PC-9 (cell line): ENCODE measurements at regions not wholly inside any gene's neighbourhood (a gene's known extent, or its start where the extent isn't known, plus 50 kb on each side); places are given as distances from the start of the nearest gene placed in this dataset.

Experiments
- EZH2 ChIP-seq: fragments of 200-600 bp; sonication (generic); IDR thresholded peaks from 2 replicates; pipeline ENCODE4 v1.8.0; 2017; ENCODE audit warnings: antibody characterized with exemption, low read depth
- TF ChIP-seq, protein P1 (sequence below): fragments of 200-600 bp; sonication (generic); conservative IDR thresholded peaks from 2 replicates; pipeline ENCODE4 v1.6.1; 2017; ENCODE audit warnings: mixed run types, antibody characterized with exemption, mild to moderate bottlenecking, moderate library complexity

DNA sequence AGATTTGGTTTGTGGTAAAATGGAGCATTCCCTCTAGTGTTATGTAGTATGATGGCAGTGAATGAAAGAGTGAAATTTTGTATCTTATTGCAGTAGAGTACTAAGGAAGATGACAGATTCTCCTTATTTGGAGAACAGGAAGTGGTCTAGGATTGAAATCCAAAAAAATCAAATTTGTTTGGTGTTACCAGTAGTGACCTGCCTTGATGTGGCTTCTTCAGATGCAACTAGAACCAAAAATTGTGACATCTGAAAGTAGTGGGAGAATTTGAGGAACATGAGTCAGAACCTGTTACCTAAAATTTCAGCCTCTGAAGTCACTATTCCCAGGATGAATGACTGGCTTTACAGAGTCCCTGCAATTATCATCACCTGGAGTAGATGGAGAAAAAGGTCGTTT is 165.9 kb downstream of the KLF5 start:
- TF ChIP-seq, protein P1, sequence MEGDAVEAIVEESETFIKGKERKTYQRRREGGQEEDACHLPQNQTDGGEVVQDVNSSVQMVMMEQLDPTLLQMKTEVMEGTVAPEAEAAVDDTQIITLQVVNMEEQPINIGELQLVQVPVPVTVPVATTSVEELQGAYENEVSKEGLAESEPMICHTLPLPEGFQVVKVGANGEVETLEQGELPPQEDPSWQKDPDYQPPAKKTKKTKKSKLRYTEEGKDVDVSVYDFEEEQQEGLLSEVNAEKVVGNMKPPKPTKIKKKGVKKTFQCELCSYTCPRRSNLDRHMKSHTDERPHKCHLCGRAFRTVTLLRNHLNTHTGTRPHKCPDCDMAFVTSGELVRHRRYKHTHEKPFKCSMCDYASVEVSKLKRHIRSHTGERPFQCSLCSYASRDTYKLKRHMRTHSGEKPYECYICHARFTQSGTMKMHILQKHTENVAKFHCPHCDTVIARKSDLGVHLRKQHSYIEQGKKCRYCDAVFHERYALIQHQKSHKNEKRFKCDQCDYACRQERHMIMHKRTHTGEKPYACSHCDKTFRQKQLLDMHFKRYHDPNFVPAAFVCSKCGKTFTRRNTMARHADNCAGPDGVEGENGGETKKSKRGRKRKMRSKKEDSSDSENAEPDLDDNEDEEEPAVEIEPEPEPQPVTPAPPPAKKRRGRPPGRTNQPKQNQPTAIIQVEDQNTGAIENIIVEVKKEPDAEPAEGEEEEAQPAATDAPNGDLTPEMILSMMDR: no peak
- TF ChIP-seq EZH2: no peak
